HCT116 (cell line): ENCODE measurements at regions not wholly inside any gene's neighbourhood (a gene's known extent, or its start where the extent isn't known, plus 50 kb on each side); places are given as distances from the start of the nearest gene placed in this dataset.

ENCODE experiments used
- ATAC-seq: fragments of 200-7000 bp; cut with Tn5 transposase; 2 replicates; pipeline ENCODE4 v1.9.1; 2020; ENCODE audit warnings: mild to moderate bottlenecking, moderate library complexity
- BruUV-seq: library from RNA; stranded (reverse); fragments of 400-500 nt; replicated peaks from 2 replicates; lab custom pipeline; 2021; lab: Mats Ljungman, UMichigan
- CTCF ChIA-PET: fragments of 300-600 bp; sonication (Branson Sonifier 250); formaldehyde crosslinking; loops from one replicate; lab custom pipeline; 2021; ENCODE audit warnings: antibody characterized with exemption; lab: Charles Lee
- POLR2A ChIA-PET: fragments of 300-600, 350-600 bp; sonication (Branson Sonifier 250); formaldehyde crosslinking; loops from one replicate; lab custom pipeline; 2021; ENCODE audit warnings: antibody characterized with exemption; lab: Charles Lee
- RAD21 ChIA-PET, 2 experiments: fragments of 300-600 bp; sonication (Branson Sonifier 250); formaldehyde crosslinking; loops; one replicate each; lab custom pipeline; 2023; ENCODE audit warnings: low total read pairs in 2 of 2; ENCODE audit not compliant: uncharacterized antibody in 2 of 2, unreplicated experiment in 2 of 2, low non-redundant PET in 1 of 2; lab: Charles Lee
- DNase-seq: peaks from one replicate; pipeline ENCODE4 v3.0.0-alpha.2; 2010; ENCODE audit warnings: low read depth, low spot score
- H2AFZ ChIP-seq: fragments of 200-600 bp; shearing (Covaris generic), sonication (generic); 2 replicates; pipeline ENCODE4 v1.6.1; 2017; ENCODE audit warnings: low read depth, mixed run types, mixed read lengths, antibody characterized with exemption, low read length; ENCODE audit not compliant: poor library complexity, severe bottlenecking
- H3K27ac ChIP-seq: 2 replicates; pipeline ENCODE4 v1.5.1; 2012; ENCODE audit warnings: low read depth, low read length
- H3K27me3 ChIP-seq: fragments of 200-600 bp; sonication (generic); 2 replicates; pipeline ENCODE4 v1.6.1; 2016; ENCODE audit warnings: mixed run types, low read length, mixed read lengths; ENCODE audit not compliant: insufficient read depth
- H3K36me3 ChIP-seq, 2 experiments: fragments of 200-500 bp in 1 of 2; fragments of 200-600 bp in 1 of 2; sonication (Bioruptor generic) in 1 of 2; sonication (generic) in 1 of 2; 2 replicates each; pipeline versions ENCODE4 v1.5.1 to v1.6.1; 2014 to 2016; ENCODE audit warnings: low read length in 2 of 2, inconsistent platforms in 1 of 2, mixed read lengths in 1 of 2, mixed run types in 1 of 2; ENCODE audit not compliant: insufficient read depth in 2 of 2, control insufficient read depth in 1 of 2
- H3K4me1 ChIP-seq, 2 experiments: fragments of 200-600 bp in 1 of 2; sonication (generic) in 1 of 2; 2 replicates each; pipeline versions ENCODE4 v1.5.1 to v1.6.1; 2012 to 2017; ENCODE audit warnings: low read length in 2 of 2, inconsistent platforms in 1 of 2, mild to moderate bottlenecking in 1 of 2, mixed read lengths in 1 of 2, mixed run types in 1 of 2, moderate library complexity in 1 of 2; ENCODE audit not compliant: insufficient read depth in 2 of 2, control insufficient read depth in 1 of 2
- H3K4me2 ChIP-seq: fragments of 200-600 bp; sonication (generic); 2 replicates; pipeline ENCODE4 v1.6.1; 2017; ENCODE audit warnings: mixed run types, low read length, mixed read lengths
- H3K4me3 ChIP-seq, 2 experiments: fragments of 200-600 bp in 1 of 2; sonication (generic) in 1 of 2; replicated peaks in 1 of 2; 2 replicates each; pipeline ENCODE4 v1.5.1; 2011 to 2016; ENCODE audit warnings: low read length in 2 of 2, control low read depth in 1 of 2, low read depth in 1 of 2, mild to moderate bottlenecking in 1 of 2, mixed read lengths in 1 of 2, mixed run types in 1 of 2
- H3K79me2 ChIP-seq: fragments of 200-600 bp; sonication (generic); 2 replicates; pipeline ENCODE4 v1.6.1; 2017; ENCODE audit warnings: mild to moderate bottlenecking, mixed run types, low read length, moderate library complexity, mixed read lengths; ENCODE audit not compliant: insufficient read depth
- H3K9ac ChIP-seq: fragments of 200-600 bp; sonication (generic); 2 replicates; pipeline ENCODE4 v1.6.1; 2016; ENCODE audit warnings: low read length, mixed read lengths
- H3K9me2 ChIP-seq: fragments of 200-600 bp; sonication (generic), shearing (Covaris generic); 2 replicates; pipeline ENCODE4 v1.6.1; 2017; ENCODE audit warnings: mixed run types, mild to moderate bottlenecking, moderate library complexity; ENCODE audit not compliant: insufficient read depth
- H3K9me3 ChIP-seq, 2 experiments: fragments of 200-500 bp in 1 of 2; fragments of 200-600 bp in 1 of 2; sonication (Bioruptor generic) in 1 of 2; sonication (generic) in 1 of 2; 2 replicates each; pipeline ENCODE4 v1.6.1; 2014 to 2017; ENCODE audit warnings: low read length in 2 of 2, mixed read lengths in 2 of 2, inconsistent platforms in 1 of 2, low read depth in 1 of 2, mild to moderate bottlenecking in 1 of 2, mixed run types in 1 of 2, moderate library complexity in 1 of 2; ENCODE audit not compliant: control insufficient read depth in 1 of 2, insufficient read depth in 1 of 2
- H4K20me1 ChIP-seq: fragments of 200-600 bp; sonication (generic), shearing (Covaris generic); 2 replicates; pipeline ENCODE4 v1.6.1; 2017; ENCODE audit warnings: mixed run types, mild to moderate bottlenecking, moderate library complexity; ENCODE audit not compliant: insufficient read depth
- ATF3 ChIP-seq: IDR thresholded peaks from 2 replicates; pipeline ENCODE4 v1.6.1; 2012
- CBX3 ChIP-seq: IDR thresholded peaks from 2 replicates; pipeline ENCODE4 v1.6.1; 2012; ENCODE audit warnings: low read depth
- CTCF ChIP-seq, 3 experiments: fragments of 200-600 bp in 1 of 3; sonication (generic) in 1 of 3; IDR thresholded peaks in 2 of 3; conservative IDR thresholded peaks in 1 of 3; 2 replicates each; pipeline ENCODE4 v1.5.1; 2012 to 2017; ENCODE audit warnings: low read depth in 2 of 3, low read length in 2 of 3, antibody characterized with exemption in 1 of 3, borderline replicate concordance in 1 of 3, control low read depth in 1 of 3, mild to moderate bottlenecking in 1 of 3, mixed read lengths in 1 of 3, mixed run types in 1 of 3, moderate library complexity in 1 of 3; ENCODE audit not compliant: insufficient read depth in 1 of 3
- EGR1 ChIP-seq: IDR thresholded peaks from 2 replicates; pipeline ENCODE4 v1.6.1; 2012; ENCODE audit warnings: low read depth
- ELF1 ChIP-seq: IDR thresholded peaks from 2 replicates; pipeline ENCODE4 v1.6.1; 2012; ENCODE audit warnings: low read depth, borderline replicate concordance
- EZH2 ChIP-seq: fragments of 200-600 bp; sonication (generic); IDR thresholded peaks from 2 replicates; pipeline ENCODE4 v1.6.1; 2017; ENCODE audit warnings: antibody characterized with exemption, mixed run types
- EZH2phosphoT487 ChIP-seq: fragments of 200-600 bp; IDR thresholded peaks from 2 replicates; pipeline ENCODE4 v1.6.1; 2018; ENCODE audit warnings: antibody characterized with exemption, borderline replicate concordance
- JUND ChIP-seq: IDR thresholded peaks from 2 replicates; pipeline ENCODE4 v1.6.1; 2012
- POLR2A ChIP-seq: IDR thresholded peaks from 2 replicates; pipeline ENCODE4 v1.7.0; 2011; ENCODE audit warnings: borderline replicate concordance; ENCODE audit not compliant: insufficient read depth, insufficient read length; ENCODE audit errors: extremely low read depth
- REST ChIP-seq: IDR thresholded peaks from 2 replicates; pipeline ENCODE4 v1.6.1; 2012; ENCODE audit warnings: low read depth
- SIN3A ChIP-seq: IDR thresholded peaks from 2 replicates; pipeline ENCODE4 v1.6.1; 2012; ENCODE audit warnings: low read depth
- SRF ChIP-seq: IDR thresholded peaks from 2 replicates; pipeline ENCODE4 v1.6.1; 2012; ENCODE audit warnings: low read depth
- TCF7L2 ChIP-seq: IDR thresholded peaks from 2 replicates; pipeline ENCODE4 v1.7.0; 2011; ENCODE audit warnings: borderline replicate concordance, inconsistent platforms; ENCODE audit not compliant: insufficient read depth, insufficient read length; ENCODE audit errors: extremely low read depth
- YY1 ChIP-seq: IDR thresholded peaks from 2 replicates; pipeline ENCODE4 v1.6.1; 2011; ENCODE audit warnings: low read length, low read depth, moderate library complexity, mild to moderate bottlenecking; ENCODE audit not compliant: insufficient replicate concordance; ENCODE audit errors: extremely low read depth
- ZNF274 ChIP-seq: fragments of 200-500 bp; sonication (Bioruptor generic); IDR thresholded peaks from 2 replicates; pipeline ENCODE4 v1.6.1; 2014; ENCODE audit warnings: mild to moderate bottlenecking, low read depth, low read length, inconsistent platforms
- intact Hi-C: fragments of 100-400 bp; cut with micrococcal nuclease; formaldehyde crosslinking; loops from 2 replicates; pipeline ENCODE4 v1.10.0; 2022
- TF ChIP-seq, protein P1 (sequence below): IDR thresholded peaks from 2 replicates; pipeline ENCODE4 v1.6.1; 2012

DNA sequence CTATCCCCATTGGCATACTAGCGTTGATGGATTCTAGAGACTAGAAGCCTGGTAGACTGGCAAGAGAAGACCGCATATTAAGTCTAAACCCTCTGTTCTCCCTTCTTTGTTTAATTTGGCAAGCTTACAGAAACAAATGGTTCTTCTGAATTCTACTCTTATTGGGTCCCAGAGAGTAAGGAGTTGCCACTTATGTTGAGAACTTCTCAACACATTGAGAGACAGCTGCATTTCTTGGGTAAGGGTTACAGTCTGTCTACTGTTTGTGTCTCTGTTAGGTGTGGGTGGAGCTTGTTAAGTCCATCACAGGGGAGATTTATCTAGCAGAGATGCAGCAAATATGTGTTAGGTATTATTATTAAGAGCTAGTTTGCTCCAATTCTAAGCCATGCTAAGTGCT lies 435.8 kb upstream of the MEIS1 start:
- Histone ChIP-seq H3K4me2 (no peak overlapping the region), H3K9ac (no peak overlapping the region), H3K79me2 (no peaks in the 10 kb centered on the region), H3K9me2 (no peaks in the 10 kb centered on the region), H3K4me1 (no peaks in the 10 kb centered on the region), H3K36me3 (no peaks in the 10 kb centered on the region), H3K9me3 (no peaks in the 10 kb centered on the region), H3K27ac (no peak overlapping the region), H3K4me3 (no peak overlapping the region), H2AFZ (no peak overlapping the region), H4K20me1 (no peaks in the 10 kb centered on the region), H3K27me3 (peaks cover 5% of the 10 kb centered on the region)
- ATAC-seq, result no peak
- intact Hi-C loops, result no loop called here
- no peak for TF ChIP-seq JUND
- TF ChIP-seq TCF7L2, result no peak
- BruUV-seq, result no TSS peak
- RAD21 ChIA-PET, result no interaction called here
- CTCF ChIA-PET, result interaction anchor here (1.0 kb wide), 1 partner anchor 11 kb away, joined by 3 read pairs; no protein-coding TSS in a partner anchor
- POLR2A ChIA-PET, result no interaction called here
- no peak for DNase-seq

- DNase-seq, result no peak
- Histone ChIP-seq H3K4me3 (no peak overlapping the region), H3K36me3 (no peaks in the 10 kb centered on the region), H3K9me2 (no peaks in the 10 kb centered on the region), H3K79me2 (no peaks in the 10 kb centered on the region), H2AFZ (no peak overlapping the region), H3K27me3 (peaks cover 5% of the 10 kb centered on the region), H3K4me2 (no peak overlapping the region), H3K9me3 (no peaks in the 10 kb centered on the region), H3K9ac (no peak overlapping the region), H4K20me1 (no peaks in the 10 kb centered on the region), H3K4me1 (no peaks in the 10 kb centered on the region), H3K27ac (no peak overlapping the region)
- CTCF ChIA-PET, result no interaction called here
- no peak for ATAC-seq
- RAD21 ChIA-PET, result no interaction called here
- intact Hi-C loops, result no loop called here
- no TSS peak for BruUV-seq
- POLR2A ChIA-PET, result no interaction called here
- TF ChIP-seq EGR1 (no peak), CTCF (IDR thresholded peaks at IDR 0.05 in 2 of 3, conservative IDR thresholded peaks at IDR 0.05 in 1 of 3; ENCODE audit: borderline replicate concordance in 1 of 3, insufficient read depth in 1 of 3, low read depth in 2 of 3, low read length in 2 of 3) (no peak), ATF3 (no peak), SIN3A (no peak), POLR2A (no peak), EZH2phosphoT487 (no peak), REST (no peak), EZH2 (no peak), ZNF274 (no peak), TCF7L2 (no peak), YY1 (no peak), CBX3 (no peak), SRF (no peak), ELF1 (no peak)
- TF ChIP-seq, protein P1, sequence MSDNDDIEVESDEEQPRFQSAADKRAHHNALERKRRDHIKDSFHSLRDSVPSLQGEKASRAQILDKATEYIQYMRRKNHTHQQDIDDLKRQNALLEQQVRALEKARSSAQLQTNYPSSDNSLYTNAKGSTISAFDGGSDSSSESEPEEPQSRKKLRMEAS, result no peak
Measured at GRCh38 chr2:65997961-65998360, 437.0 kb upstream of the MEIS1 start.
